Stomach (tissue), 8 donors: ENCODE measurements at regions not wholly inside any gene's neighbourhood (a gene's known extent, or its start where the extent isn't known, plus 50 kb on each side); places are given as distances from the start of the nearest gene placed in this dataset.

Experiments
- DNase-seq, 2 donors: peaks; one replicate each; pipeline versions ENCODE4 v3.0.0 to v3.0.0-alpha.2; 2013 to 2019
- H3K27ac ChIP-seq, 5 donors: fragments of 200-600 bp in 4 of 5; sonication (generic) in 4 of 5; one replicate each; pipeline ENCODE4 v1.5.1; 2013 to 2019; ENCODE audit warnings: mild to moderate bottlenecking in 1 of 5, moderate library complexity in 1 of 5
- H3K27me3 ChIP-seq, 3 donors: fragments of 200-600 bp; sonication (generic); one replicate each; pipeline ENCODE4 v1.5.1; 2017 to 2019; ENCODE audit warnings: mixed run types in 1 of 3
- H3K36me3 ChIP-seq, 4 donors: fragments of 200-600 bp; sonication (generic); 1 replicate in 3 of 4; 2 replicates in 1 of 4; pipeline ENCODE4 v1.5.1; 2016 to 2019
- H3K4me1 ChIP-seq, 4 donors: fragments of 200-600 bp; sonication (generic); one replicate each; pipeline ENCODE4 v1.5.1; 2016 to 2019
- H3K4me3 ChIP-seq, 4 donors: fragments of 200-600 bp; sonication (generic) in 3 of 4; one replicate each; pipeline ENCODE4 v1.5.1; 2016 to 2019; ENCODE audit warnings: mild to moderate bottlenecking in 1 of 4
- H3K9me3 ChIP-seq, 4 donors: fragments of 200-600 bp; sonication (generic); one replicate each; pipeline ENCODE4 v1.5.1; 2016 to 2019
- CTCF ChIP-seq, 7 experiments: fragments of 450-650 bp in 4 of 7; fragments of 200-600 bp in 3 of 7; sonication (generic) in 3 of 7; IDR thresholded peaks; one replicate each; pipeline ENCODE4 v1.5.1; 2016 to 2019; ENCODE audit warnings: antibody characterized with exemption in 7 of 7, control low read depth in 2 of 7, mild to moderate bottlenecking in 1 of 7
- EP300 ChIP-seq: sonication (generic); formaldehyde crosslinking; IDR thresholded peaks from one replicate; pipeline ENCODE4 v1.6.1; 2017; ENCODE audit warnings: antibody characterized with exemption
- POLR2A ChIP-seq, 4 donors: fragments of 450-650 bp; IDR thresholded peaks; one replicate each; pipeline ENCODE4 v1.6.1; 2016; ENCODE audit warnings: antibody characterized with exemption in 4 of 4, control low read depth in 2 of 4, mild to moderate bottlenecking in 1 of 4, moderate library complexity in 1 of 4
- POLR2AphosphoS5 ChIP-seq, 3 donors: sonication (generic); formaldehyde crosslinking; IDR thresholded peaks; one replicate each; pipeline ENCODE4 v1.6.1; 2016; ENCODE audit warnings: antibody characterized with exemption in 3 of 3
- whole genome bisulfite sequencing, 5 donors: extraction: QIAGEN DNeasy Blood & Tissue Kit in 3 of 5; methylation state at CpG; one replicate each; pipeline versions ENCODE4 v1.1.5 to v1.1.7; 2013 to 2018; 5-methylcytosine and 5-hydroxymethylcytosine counted together
- intact Hi-C: fragments of 100-400 bp; cut with DNase I; formaldehyde crosslinking; loops from one replicate; pipeline ENCODE4 v1.15.1; 2023; ENCODE audit warnings: low total_unique reads
- donor health status: healthy with polysubstance abuse.
- donor health status: Bipolar disorder and iron deficiency.
- donor health status: healthy.

GRCh38 chr7:46291050-46291438, 370.0 kb upstream of the IGFBP3 start:
- intact Hi-C loops = no loop called here
- H3K4me1 ChIP-seq = peaks cover 0 to 5% (median 2%) of the 10 kb centered on the region in 4 donors
- no peaks in the 10 kb centered on the region for H3K9me3 ChIP-seq
- no peaks in the 10 kb centered on the region for H3K27me3 ChIP-seq
- no peak overlapping the region for H3K27ac ChIP-seq
- no peak for DNase-seq
- WGBS, 5 donors = 62 to 70% (median 66%) methylated on average over 3 to 5 of the region's 5 CpGs
- H3K36me3 ChIP-seq = no peaks in the 10 kb centered on the region
- TF ChIP-seq POLR2A (IDR thresholded peaks at IDR 0.05) = no peak
- H3K4me3 ChIP-seq = no peak overlapping the region

DNA sequence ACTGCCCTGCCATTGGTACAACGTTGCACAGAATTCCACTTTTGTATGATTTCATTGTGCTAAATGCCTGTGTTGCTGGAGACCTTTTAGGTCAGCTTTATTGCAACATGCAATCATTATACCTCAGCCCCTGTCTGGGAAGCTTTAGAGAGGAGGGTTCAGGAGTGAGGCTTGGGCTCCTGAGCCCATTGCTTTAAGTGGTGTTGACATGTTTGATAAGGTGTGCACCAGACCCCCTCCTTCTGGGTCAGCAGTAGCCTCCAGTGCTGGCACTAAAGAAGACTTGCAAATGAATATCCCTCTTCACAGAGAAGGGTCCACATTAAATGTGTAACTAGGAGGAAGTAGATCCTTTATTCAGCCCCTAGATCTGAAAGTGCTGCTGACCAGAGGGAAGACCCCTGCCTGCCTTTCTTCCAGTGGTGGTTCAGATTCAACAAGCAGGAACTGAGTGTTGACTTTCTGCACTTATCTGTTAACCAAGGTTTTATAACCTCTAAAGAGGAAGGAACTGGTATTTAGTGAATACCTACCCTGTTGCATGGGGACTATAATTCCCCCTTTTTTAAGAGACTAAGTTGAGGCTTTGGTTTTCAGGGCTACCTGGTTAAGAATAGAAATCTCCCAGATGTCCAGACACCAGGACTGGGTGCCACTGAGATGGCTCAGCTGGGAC, 369.4 kb upstream of the IGFBP3 start:
- TF ChIP-seq CTCF (IDR thresholded peaks at IDR 0.05) = no peak
- TF ChIP-seq EP300 = no peak
- TF ChIP-seq POLR2A (IDR thresholded peaks at IDR 0.05) = no peak
- TF ChIP-seq POLR2AphosphoS5 (IDR thresholded peaks at IDR 0.05) = no peak
- no peak overlapping the region for H3K27ac ChIP-seq
- H3K36me3 ChIP-seq = no peaks in the 10 kb centered on the region
- no peak overlapping the region for H3K4me3 ChIP-seq
- H3K27me3 ChIP-seq = no peaks in the 10 kb centered on the region
- peaks cover 0 to 5% (median 2%) of the 10 kb centered on the region in 4 donors for H3K4me1 ChIP-seq
- no peaks in the 10 kb centered on the region for H3K9me3 ChIP-seq
- DNase-seq = no peak
- intact Hi-C loops = no loop called here
- 16 to 50% (median 35%) methylated on average over 1 of the region's 1 CpG for WGBS, 5 donors

DNA sequence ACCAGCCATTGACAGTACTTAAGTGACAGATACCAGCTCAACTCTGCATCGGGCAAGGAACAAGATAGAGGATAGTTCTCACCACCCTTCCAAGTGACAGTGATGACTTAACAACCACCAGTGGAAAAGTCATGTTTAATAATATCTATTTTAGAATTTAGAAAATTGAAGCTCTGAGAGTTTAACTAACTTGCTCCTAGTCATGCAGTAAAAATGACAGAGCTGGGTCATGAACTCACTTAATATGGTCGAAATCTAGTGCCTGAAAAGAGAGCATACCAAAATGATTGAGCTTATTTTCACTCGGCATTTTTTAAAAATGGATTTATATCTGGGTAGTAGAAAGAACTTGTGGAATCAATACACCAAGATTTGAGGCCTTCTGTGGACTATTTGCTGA, 367.8 kb upstream of the IGFBP3 start:
- H3K4me1 ChIP-seq = peaks cover 0 to 5% (median 2%) of the 10 kb centered on the region in 4 donors
- no peaks in the 10 kb centered on the region for H3K27me3 ChIP-seq
- intact Hi-C loops = no loop called here
- DNase-seq = no peak
- WGBS, 5 donors = 82 to 94% (median 87%) methylated on average over 3 of the region's 3 CpGs
- no peak for TF ChIP-seq EP300
- no peak for TF ChIP-seq POLR2AphosphoS5 (IDR thresholded peaks at IDR 0.05)
- TF ChIP-seq POLR2A (IDR thresholded peaks at IDR 0.05) = no peak
- TF ChIP-seq CTCF (IDR thresholded peaks at IDR 0.05) = no peak
- no peaks in the 10 kb centered on the region for H3K36me3 ChIP-seq
- no peak overlapping the region for H3K4me3 ChIP-seq
- H3K9me3 ChIP-seq = no peaks in the 10 kb centered on the region
- H3K27ac ChIP-seq = no peak overlapping the region

DNA sequence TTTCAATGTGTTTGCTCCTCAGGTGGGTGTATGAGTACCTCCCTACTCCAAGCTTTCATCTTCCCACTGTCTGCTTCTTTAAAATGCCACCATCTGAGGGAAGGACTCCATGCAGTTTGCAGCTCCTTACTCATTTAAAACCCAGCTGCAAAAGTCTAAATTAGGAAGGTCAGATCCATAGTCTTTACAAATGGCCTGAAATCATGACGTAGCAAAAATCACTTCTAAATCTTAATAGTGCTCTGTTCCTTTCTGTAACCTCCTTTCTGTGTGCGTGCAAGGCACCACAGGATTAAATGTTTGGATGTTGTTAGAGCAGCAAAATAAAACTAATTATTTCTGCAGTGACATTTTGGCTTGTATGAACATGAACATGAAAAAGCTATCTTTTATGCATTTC, 366.9 kb upstream of the IGFBP3 start:
- 71 to 87% (median 84%) methylated on average over 2 of the region's 2 CpGs for WGBS, 5 donors
- H3K27ac ChIP-seq = no peak overlapping the region
- H3K27me3 ChIP-seq = no peaks in the 10 kb centered on the region
- intact Hi-C loops = no loop called here
- H3K36me3 ChIP-seq = no peaks in the 10 kb centered on the region
- H3K9me3 ChIP-seq = no peaks in the 10 kb centered on the region
- H3K4me1 ChIP-seq = peaks cover 0 to 5% (median 2%) of the 10 kb centered on the region in 4 donors
- no peak for DNase-seq
- TF ChIP-seq POLR2A (IDR thresholded peaks at IDR 0.05) (no peak), EP300 (no peak), POLR2AphosphoS5 (IDR thresholded peaks at IDR 0.05) (no peak), CTCF (IDR thresholded peaks at IDR 0.05) (no peak)
- H3K4me3 ChIP-seq = no peak overlapping the region

DNA sequence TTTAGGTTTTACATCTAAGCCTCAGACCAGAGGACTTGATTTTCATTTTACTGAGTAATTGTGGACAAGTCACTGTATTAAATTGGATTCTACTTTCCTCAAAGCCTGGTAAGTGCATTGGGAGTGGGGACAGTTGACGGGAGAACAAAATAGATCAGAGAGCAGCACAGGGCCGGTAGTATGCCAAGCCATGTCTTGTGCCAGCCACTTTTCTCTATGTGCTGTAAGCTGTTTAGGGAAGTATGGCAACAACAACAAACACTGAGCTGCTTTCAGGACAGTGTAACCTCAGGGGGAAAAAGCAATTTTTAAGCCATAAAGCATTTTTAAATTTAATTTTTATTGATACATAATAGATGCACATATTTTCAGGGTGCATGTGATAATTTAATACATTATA, 365.9 kb upstream of the IGFBP3 start:
- Histone ChIP-seq H3K27ac (no peak overlapping the region), H3K27me3 (no peaks in the 10 kb centered on the region), H3K36me3 (no peaks in the 10 kb centered on the region), H3K9me3 (no peaks in the 10 kb centered on the region), H3K4me3 (no peak overlapping the region), H3K4me1 (peaks cover 0 to 5% (median 2%) of the 10 kb centered on the region in 4 donors)
- no peak for DNase-seq
- intact Hi-C loops = no loop called here
- TF ChIP-seq POLR2A (IDR thresholded peaks at IDR 0.05) = no peak
- TF ChIP-seq POLR2AphosphoS5 (IDR thresholded peaks at IDR 0.05) = no peak
- TF ChIP-seq EP300 = no peak
- TF ChIP-seq CTCF (IDR thresholded peaks at IDR 0.05) = no peak
- 82 to 95% (median 88%) methylated on average over 2 of the region's 2 CpGs for WGBS, 5 donors
